ENCODE measurements at regions not wholly inside any gene's neighbourhood (a gene's known extent, or its start where the extent isn't known, plus 50 kb on each side); places are given as distances from the start of the nearest gene placed in this dataset.

- in situ Hi-C loops (cut with MboI; ENCODE audit: low pct_unique_long_range_greater_than_20kb, low sequenced_read_pairs, unreplicated experiment): no loop called here
These were observed 504.6 kb downstream of the ALG10 start for GRCh38 chr12:34526946-34527345.

DNA sequence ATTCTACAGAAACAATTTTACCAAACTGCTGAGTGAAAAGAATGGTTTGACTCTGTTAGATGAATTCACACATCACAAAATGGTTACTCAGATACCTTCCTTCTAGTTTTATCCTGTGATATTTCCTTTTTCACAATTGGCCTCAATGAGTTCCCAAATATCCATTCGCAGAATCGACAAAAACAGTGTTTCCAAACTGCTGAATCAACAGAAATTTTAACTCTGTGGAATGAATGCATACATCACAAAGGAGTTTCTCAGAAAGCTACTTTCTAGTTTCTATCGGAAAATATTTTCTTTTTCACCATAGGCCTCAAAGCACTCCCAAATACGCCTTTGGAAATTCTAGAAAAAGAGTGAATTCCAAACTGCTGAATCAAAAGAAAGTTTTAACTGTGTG, 525.0 kb downstream of the ALG10 start:
- DNase-seq (ENCODE audit: low spot score): no peak
- in situ Hi-C loops (cut with MboI; ENCODE audit: low pct_unique_long_range_greater_than_20kb, low sequenced_read_pairs, unreplicated experiment): no loop called here
- no peak for TF ChIP-seq CTCF (IDR thresholded peaks at IDR 0.05; ENCODE audit: extremely low read depth, insufficient read depth, missing control alignments)

More at GRCh38 chr12:34526946-34527345, 504.6 kb downstream of the ALG10 start:
- no peak for DNase-seq (ENCODE audit: low spot score)
- no peak for TF ChIP-seq CTCF (IDR thresholded peaks at IDR 0.05; ENCODE audit: extremely low read depth, insufficient read depth, missing control alignments)

- in situ Hi-C loops (cut with MboI; ENCODE audit: low pct_unique_long_range_greater_than_20kb, low sequenced_read_pairs, unreplicated experiment): no loop called here
- DNase-seq (ENCODE audit: low spot score): no peak
- no peak for TF ChIP-seq CTCF (IDR thresholded peaks at IDR 0.05; ENCODE audit: extremely low read depth, insufficient read depth, missing control alignments)
These were observed 569.7 kb downstream of the ALG10 start for GRCh38 chr12:34591966-34592365.

- no peak for TF ChIP-seq CTCF (IDR thresholded peaks at IDR 0.05; ENCODE audit: extremely low read depth, insufficient read depth, missing control alignments)
- in situ Hi-C loops (cut with MboI; ENCODE audit: low pct_unique_long_range_greater_than_20kb, low sequenced_read_pairs, unreplicated experiment): no loop called here
- DNase-seq (ENCODE audit: low spot score): no peak
These were observed 573.7 kb downstream of the ALG10 start for GRCh38 chr12:34595749-34596733.

- DNase-seq (ENCODE audit: low spot score): peak; percentile 0
- in situ Hi-C loops (cut with MboI; ENCODE audit: low pct_unique_long_range_greater_than_20kb, low sequenced_read_pairs, unreplicated experiment): no loop called here
- no peak for TF ChIP-seq CTCF (IDR thresholded peaks at IDR 0.05; ENCODE audit: extremely low read depth, insufficient read depth, missing control alignments)
These were observed 575.5 kb downstream of the ALG10 start for GRCh38 chr12:34597548-34598351.

GRCh38 chr12:34598352-34598827, 576.1 kb downstream of the ALG10 start:
- no peak for TF ChIP-seq CTCF (IDR thresholded peaks at IDR 0.05; ENCODE audit: extremely low read depth, insufficient read depth, missing control alignments)
- in situ Hi-C loops (cut with MboI; ENCODE audit: low pct_unique_long_range_greater_than_20kb, low sequenced_read_pairs, unreplicated experiment): no loop called here
- no peak for DNase-seq (ENCODE audit: low spot score)

Measured in GM13977 (cell line).